NCI-H2029 treated with DMSO at 0.1 percent for 48 hours (cell line): ENCODE measurements at regions not wholly inside any gene's neighbourhood (a gene's known extent, or its start where the extent isn't known, plus 50 kb on each side); places are given as distances from the start of the nearest gene placed in this dataset.

Experiments used
- DNase-seq: peaks from one replicate; lab custom pipeline; 2025; lab: John Stamatoyannopoulos, UW

GRCh38 chr12:85352016-85352415, 72.0 kb downstream of the ALX1 start:
- no peak for DNase-seq

GRCh38 chr12:85356596-85357385, 76.8 kb downstream of the ALX1 start:
- DNase-seq = no peak

- no peak for DNase-seq
These were observed 77.6 kb downstream of the ALX1 start for GRCh38 chr12:85357609-85358008.

GRCh38 chr12:85358715-85359114, 78.7 kb downstream of the ALX1 start:
- DNase-seq = no peak

GRCh38 chr12:85363382-85364190, 83.6 kb downstream of the ALX1 start:
- no peak for DNase-seq

GRCh38 chr12:85367936-85368335, 87.9 kb downstream of the ALX1 start:
- DNase-seq = no peak

- no peak for DNase-seq
These were observed 89.5 kb downstream of the ALX1 start for GRCh38 chr12:85369365-85370154.

GRCh38 chr12:85373045-85373444, 93.0 kb downstream of the ALX1 start:
- no peak for DNase-seq

GRCh38 chr12:85374981-85375380, 95.0 kb downstream of the ALX1 start:
- DNase-seq = no peak

GRCh38 chr12:85385406-85385805, 105.4 kb downstream of the ALX1 start:
- DNase-seq = peak; percentile 18

- DNase-seq = peak; percentile 42
These were observed 110.2 kb downstream of the ALX1 start for GRCh38 chr12:85390266-85390665.

GRCh38 chr12:85392508-85392907, 112.5 kb downstream of the ALX1 start:
- DNase-seq = no peak

- no peak for DNase-seq
These were observed 113.6 kb downstream of the ALX1 start for GRCh38 chr12:85393606-85394005.

- DNase-seq = no peak
These were observed 114.0 kb downstream of the ALX1 start for GRCh38 chr12:85394065-85394464.

GRCh38 chr12:85394809-85395208, 114.8 kb downstream of the ALX1 start:
- DNase-seq = no peak

GRCh38 chr12:85405262-85405661, 125.2 kb downstream of the ALX1 start:
- DNase-seq = no peak

- DNase-seq = no peak
These were observed 125.9 kb downstream of the ALX1 start for GRCh38 chr12:85405781-85406522.

GRCh38 chr12:85413266-85413665, 133.2 kb downstream of the ALX1 start:
- no peak for DNase-seq

- DNase-seq = no peak
These were observed 142.7 kb downstream of the ALX1 start for GRCh38 chr12:85422762-85423161.

GRCh38 chr12:85423947-85424346, 143.9 kb downstream of the ALX1 start:
- no peak for DNase-seq

- no peak for DNase-seq
These were observed 144.7 kb downstream of the ALX1 start for GRCh38 chr12:85424581-85425348.
